ENCODE measurements at regions not wholly inside any gene's neighbourhood (a gene's known extent, or its start where the extent isn't known, plus 50 kb on each side); places are given as distances from the start of the nearest gene placed in this dataset.
"Not testable (repeated sequence)": the region's sequence is repeated elsewhere in the genome, so short reads cannot be mapped to it uniquely, and the experiment has no call there.

- DNase-seq (ENCODE audit: low read depth in 2 of 2), result no peak
These were observed 1736.4 kb downstream of the TP53TG3F start for GRCh38 chr16:35195864-35196216.

- no peak for DNase-seq (ENCODE audit: low read depth in 2 of 2)
These were observed 1736.9 kb downstream of the TP53TG3F start for GRCh38 chr16:35196313-35196712.

- no peak for DNase-seq (ENCODE audit: low read depth in 2 of 2)
These were observed 1738.2 kb downstream of the TP53TG3F start for GRCh38 chr16:35197656-35198055.

- DNase-seq (ENCODE audit: low read depth in 2 of 2), result no peak
These were observed 1739.1 kb downstream of the TP53TG3F start for GRCh38 chr16:35198223-35199199.

GRCh38 chr16:35200662-35201061 is 1741.2 kb downstream of the TP53TG3F start:
- DNase-seq (ENCODE audit: low read depth in 2 of 2), result no peak

GRCh38 chr16:35201151-35201550 is 1741.7 kb downstream of the TP53TG3F start:
- DNase-seq (ENCODE audit: low read depth in 2 of 2), result no peak

GRCh38 chr16:35203636-35204035 is 1744.2 kb downstream of the TP53TG3F start:
- no peak for DNase-seq (ENCODE audit: low read depth in 2 of 2)

GRCh38 chr16:35207059-35207999 is 1747.9 kb downstream of the TP53TG3F start:
- DNase-seq (ENCODE audit: low read depth in 2 of 2), result no peak

- no peak for DNase-seq (ENCODE audit: low read depth in 2 of 2)
These were observed 1748.9 kb downstream of the TP53TG3F start for GRCh38 chr16:35208001-35208935.

- DNase-seq (ENCODE audit: low read depth in 2 of 2), result no peak
These were observed 1751.4 kb downstream of the TP53TG3F start for GRCh38 chr16:35210681-35211433.

- no peak for DNase-seq (ENCODE audit: low read depth in 2 of 2)
These were observed 1755.4 kb downstream of the TP53TG3F start for GRCh38 chr16:35214840-35215239.

- no peak for DNase-seq (ENCODE audit: low read depth in 2 of 2)
These were observed 1755.9 kb downstream of the TP53TG3F start for GRCh38 chr16:35215287-35215686.

- not testable (repeated sequence) for DNase-seq (ENCODE audit: low read depth in 2 of 2)
These were observed 1756.8 kb downstream of the TP53TG3F start for GRCh38 chr16:35216261-35216660.

- DNase-seq (ENCODE audit: low read depth in 2 of 2), result no peak
These were observed 1762.2 kb downstream of the TP53TG3F start for GRCh38 chr16:35221482-35222185.

- no peak for DNase-seq (ENCODE audit: low read depth in 2 of 2)
These were observed 1775.3 kb downstream of the TP53TG3F start for GRCh38 chr16:35234679-35235078.

- no peak for DNase-seq (ENCODE audit: low read depth in 2 of 2)
These were observed 1780.1 kb downstream of the TP53TG3F start for GRCh38 chr16:35239561-35239960.

GRCh38 chr16:35249051-35249450 is 1789.6 kb downstream of the TP53TG3F start:
- no peak for DNase-seq (ENCODE audit: low read depth in 2 of 2)

- DNase-seq (ENCODE audit: low read depth in 2 of 2), result peak in 1 of 2 donors; percentile 4
These were observed 1793.0 kb downstream of the TP53TG3F start for GRCh38 chr16:35252356-35252936.

- DNase-seq (ENCODE audit: low read depth in 2 of 2), result no peak
These were observed 1795.9 kb downstream of the TP53TG3F start for GRCh38 chr16:35255186-35255803.
